HL-60 (cell line): ENCODE measurements at regions not wholly inside any gene's neighbourhood (a gene's known extent, or its start where the extent isn't known, plus 50 kb on each side); places are given as distances from the start of the nearest gene placed in this dataset.

Experiments used
- DNase-seq, 2 experiments: peaks; one replicate each; pipeline ENCODE4 v3.0.0-alpha.2; 2010 to 2020; ENCODE audit warnings: low read depth in 1 of 2, low spot score in 1 of 2
- H3K27ac ChIP-seq: fragments of 250-450 bp; sonication (Bioruptor Pico); replicated peaks from 2 replicates; pipeline ENCODE4 v1.5.1; 2020; ENCODE audit warnings: mild to moderate bottlenecking, moderate library complexity
- H3K27me3 ChIP-seq: fragments of 250-450 bp; sonication (Bioruptor Pico); 2 replicates; pipeline ENCODE4 v1.5.1; 2021; ENCODE audit warnings: mild to moderate bottlenecking, moderate library complexity; ENCODE audit not compliant: insufficient read depth, poor library complexity, severe bottlenecking
- H3K4me3 ChIP-seq: replicated peaks from 2 replicates; pipeline ENCODE4 v1.5.1; 2011; ENCODE audit warnings: mild to moderate bottlenecking, control low read depth, low read length; ENCODE audit not compliant: insufficient read depth
- CTCF ChIP-seq: IDR thresholded peaks from one replicate; pipeline ENCODE4 v1.5.1; 2011; ENCODE audit warnings: low read length, control low read depth, inconsistent platforms; ENCODE audit not compliant: insufficient read depth
- GABPA ChIP-seq: IDR thresholded peaks from 2 replicates; pipeline ENCODE4 v1.6.1; 2012; ENCODE audit warnings: low read depth
- POLR2AphosphoS5 ChIP-seq: IDR thresholded peaks from 2 replicates; pipeline ENCODE4 v1.6.1; 2012; ENCODE audit warnings: low read depth
- REST ChIP-seq: IDR thresholded peaks from 2 replicates; pipeline ENCODE4 v1.6.1; 2012; ENCODE audit warnings: low read depth; ENCODE audit not compliant: insufficient replicate concordance
- SPI1 ChIP-seq: IDR thresholded peaks from 2 replicates; pipeline ENCODE4 v1.6.1; 2012; ENCODE audit warnings: low read depth, mild to moderate bottlenecking, borderline replicate concordance

- H3K27me3 ChIP-seq, result no peaks in the 10 kb centered on the region
- H3K27ac ChIP-seq, result no peak overlapping the region
- DNase-seq, result no peak
- TF ChIP-seq POLR2AphosphoS5 (no peak), GABPA (no peak), SPI1 (no peak), CTCF (no peak), REST (no peak)
- no peak overlapping the region for H3K4me3 ChIP-seq
Observed at GRCh38 chr6:65997539-65997938, 290.5 kb upstream of the EYS start.

GRCh38 chr6:65996096-65996495 lies 289.1 kb upstream of the EYS start:
- DNase-seq, result no peak
- TF ChIP-seq CTCF (no peak), SPI1 (no peak), REST (no peak), POLR2AphosphoS5 (no peak), GABPA (no peak)
- Histone ChIP-seq H3K4me3 (no peak overlapping the region), H3K27me3 (no peaks in the 10 kb centered on the region), H3K27ac (no peak overlapping the region)

GRCh38 chr6:65989676-65990075 lies 282.6 kb upstream of the EYS start:
- TF ChIP-seq CTCF (no peak), POLR2AphosphoS5 (no peak), SPI1 (no peak), GABPA (no peak), REST (no peak)
- Histone ChIP-seq H3K27ac (no peak overlapping the region), H3K4me3 (no peak overlapping the region), H3K27me3 (no peaks in the 10 kb centered on the region)
- no peak for DNase-seq
